Immature natural killer cell (primary cell): ENCODE measurements at regions not wholly inside any gene's neighbourhood (a gene's known extent, or its start where the extent isn't known, plus 50 kb on each side); places are given as distances from the start of the nearest gene placed in this dataset.
A peak's percentile ranks its signal among the peaks of the same experiment; 100 is the strongest.
"Not testable (repeated sequence)": the region's sequence is repeated elsewhere in the genome, so short reads cannot be mapped to it uniquely, and the experiment has no call there.

Experiments used
- DNase-seq, 3 donors: peaks; one replicate each; pipeline ENCODE4 v3.0.0; 2022; ENCODE audit warnings: mixed read lengths in 1 of 3
- H3K27ac Mint-ChIP-seq, 6 donors: one replicate each; pipeline ENCODE4 v1.8.0; 2020; ENCODE audit warnings: mixed read lengths in 6 of 6, mild to moderate bottlenecking in 5 of 6, inconsistent platforms in 4 of 6, moderate library complexity in 3 of 6
- H3K27me3 Mint-ChIP-seq, 3 donors: one replicate each; pipeline ENCODE4 v1.8.0; 2020 to 2021; ENCODE audit warnings: low read depth in 3 of 3, mild to moderate bottlenecking in 3 of 3, mixed read lengths in 3 of 3, moderate library complexity in 3 of 3, inconsistent platforms in 1 of 3
- H3K36me3 Mint-ChIP-seq, 3 donors: one replicate each; pipeline ENCODE4 v1.8.0; 2020; ENCODE audit warnings: mixed read lengths in 3 of 3, inconsistent platforms in 2 of 3, mild to moderate bottlenecking in 2 of 3
- H3K4me1 Mint-ChIP-seq, 2 donors: one replicate each; pipeline ENCODE4 v1.8.0; 2020; ENCODE audit warnings: inconsistent platforms in 2 of 2, mild to moderate bottlenecking in 2 of 2, mixed read lengths in 2 of 2, moderate library complexity in 1 of 2
- H3K4me3 Mint-ChIP-seq, 5 donors: one replicate each; pipeline ENCODE4 v1.8.0; 2020; ENCODE audit warnings: mild to moderate bottlenecking in 5 of 5, mixed read lengths in 5 of 5, inconsistent platforms in 3 of 5, moderate library complexity in 3 of 5
- H3K9me3 Mint-ChIP-seq, 6 donors: one replicate each; pipeline ENCODE4 v1.8.0; 2020; ENCODE audit warnings: mild to moderate bottlenecking in 6 of 6, mixed read lengths in 6 of 6, inconsistent platforms in 4 of 6, moderate library complexity in 3 of 6

- DNase-seq, H3K27me3 Mint-ChIP-seq, H3K36me3 Mint-ChIP-seq, H3K9me3 Mint-ChIP-seq, H3K27ac Mint-ChIP-seq, H3K4me3 Mint-ChIP-seq, H3K4me1 Mint-ChIP-seq: not testable (repeated sequence)
Measured at GRCh38 chr3:72161285-72161684, 376.3 kb upstream of the PROK2 start.

- Mint-ChIP-seq H3K36me3 (no peaks in the 10 kb centered on the region), H3K4me3 (no peak overlapping the region)
Measured at GRCh38 chr3:72160351-72160750, 375.4 kb upstream of the PROK2 start.

GRCh38 chr3:72159487-72159886, 374.5 kb upstream of the PROK2 start:
- DNase-seq = no peak
- no peaks in the 10 kb centered on the region for H3K9me3 Mint-ChIP-seq
- H3K4me1 Mint-ChIP-seq = peaks cover 0 to 1% of the 10 kb centered on the region in 2 donors
- no peaks in the 10 kb centered on the region for H3K36me3 Mint-ChIP-seq
- H3K4me3 Mint-ChIP-seq = no peak overlapping the region
- H3K27ac Mint-ChIP-seq = no peak overlapping the region
- peaks cover under 1 to 4% (median 1%) of the 10 kb centered on the region in 3 donors for H3K27me3 Mint-ChIP-seq

More at GRCh38 chr3:72160351-72160750, 375.4 kb upstream of the PROK2 start:
- no peaks in the 10 kb centered on the region for H3K9me3 Mint-ChIP-seq
- no peak overlapping the region for H3K27ac Mint-ChIP-seq
- H3K4me1 Mint-ChIP-seq = peaks cover 0 to 1% of the 10 kb centered on the region in 2 donors
- DNase-seq = no peak
- H3K27me3 Mint-ChIP-seq = peaks cover 1 to 4% (median 2%) of the 10 kb centered on the region in 3 donors

GRCh38 chr3:72158639-72159326, 373.8 kb upstream of the PROK2 start:
- DNase-seq = no peak
- H3K4me3 Mint-ChIP-seq = no peak overlapping the region
- H3K9me3 Mint-ChIP-seq = no peaks in the 10 kb centered on the region
- H3K27ac Mint-ChIP-seq = no peak overlapping the region
- H3K27me3 Mint-ChIP-seq = peaks cover 0 to 4% (median 3%) of the 10 kb centered on the region in 3 donors
- peaks cover 0 to 1% of the 10 kb centered on the region in 2 donors for H3K4me1 Mint-ChIP-seq
- H3K36me3 Mint-ChIP-seq = no peaks in the 10 kb centered on the region

- Mint-ChIP-seq H3K4me3 (no peak overlapping the region), H3K36me3 (no peaks in the 10 kb centered on the region), H3K4me1 (no peaks in the 10 kb centered on the region), H3K27me3 (peaks cover 0 to 4% (median 3%) of the 10 kb centered on the region in 3 donors), H3K27ac (no peak overlapping the region), H3K9me3 (no peaks in the 10 kb centered on the region)
- DNase-seq = no peak
Measured at GRCh38 chr3:72157748-72158638, 373.0 kb upstream of the PROK2 start.

GRCh38 chr3:72155391-72156064, 370.6 kb upstream of the PROK2 start:
- Mint-ChIP-seq H3K27me3 (peaks cover 0 to 5% (median 0%) of the 10 kb centered on the region in 3 donors), H3K4me3 (no peak overlapping the region), H3K9me3 (no peaks in the 10 kb centered on the region), H3K36me3 (no peaks in the 10 kb centered on the region), H3K27ac (no peak overlapping the region), H3K4me1 (no peaks in the 10 kb centered on the region)
- DNase-seq = no peak

- DNase-seq = no peak
- Mint-ChIP-seq H3K36me3 (no peaks in the 10 kb centered on the region), H3K27me3 (peaks cover 0 to 5% (median 0%) of the 10 kb centered on the region in 3 donors), H3K9me3 (no peaks in the 10 kb centered on the region), H3K27ac (no peak overlapping the region), H3K4me1 (no peaks in the 10 kb centered on the region), H3K4me3 (no peak overlapping the region)
Measured at GRCh38 chr3:72154391-72155335, 369.7 kb upstream of the PROK2 start.

GRCh38 chr3:72153477-72154314, 368.7 kb upstream of the PROK2 start:
- peaks cover 0 to 5% (median 0%) of the 10 kb centered on the region in 3 donors for H3K27me3 Mint-ChIP-seq
- H3K4me1 Mint-ChIP-seq = no peaks in the 10 kb centered on the region
- no peak overlapping the region for H3K27ac Mint-ChIP-seq
- no peak for DNase-seq
- no peak overlapping the region for H3K4me3 Mint-ChIP-seq
- no peaks in the 10 kb centered on the region for H3K9me3 Mint-ChIP-seq
- no peaks in the 10 kb centered on the region for H3K36me3 Mint-ChIP-seq

- Mint-ChIP-seq H3K27ac (peak overlapping the region in 1 of 6 donors; percentile 13), H3K27me3 (peaks cover 0 to 5% (median 0%) of the 10 kb centered on the region in 3 donors), H3K4me3 (no peak overlapping the region), H3K36me3 (peaks cover 0 to 4% (median 0%) of the 10 kb centered on the region in 3 donors), H3K4me1 (no peaks in the 10 kb centered on the region), H3K9me3 (no peaks in the 10 kb centered on the region)
- no peak for DNase-seq
Measured at GRCh38 chr3:72152551-72153476, 367.9 kb upstream of the PROK2 start.

GRCh38 chr3:72151465-72152238, 366.7 kb upstream of the PROK2 start:
- peaks cover 0 to 4% (median 0%) of the 10 kb centered on the region in 3 donors for H3K36me3 Mint-ChIP-seq
- peaks cover 0 to 5% (median 0%) of the 10 kb centered on the region in 3 donors for H3K27me3 Mint-ChIP-seq
- no peak overlapping the region for H3K27ac Mint-ChIP-seq
- no peaks in the 10 kb centered on the region for H3K4me1 Mint-ChIP-seq
- H3K9me3 Mint-ChIP-seq = no peaks in the 10 kb centered on the region
- H3K4me3 Mint-ChIP-seq = no peak overlapping the region
- no peak for DNase-seq
